GM13977 (cell line): ENCODE measurements at regions not wholly inside any gene's neighbourhood (a gene's known extent, or its start where the extent isn't known, plus 50 kb on each side); places are given as distances from the start of the nearest gene placed in this dataset.

Experiments used
- DNase-seq: peaks from one replicate; pipeline ENCODE4 v3.0.0; 2012; ENCODE audit warnings: low spot score
- CTCF ChIP-seq: IDR thresholded peaks from 2 replicates; pipeline ENCODE4 v1.5.1; 2012; ENCODE audit warnings: mild to moderate bottlenecking, control low read depth; ENCODE audit not compliant: insufficient read depth; ENCODE audit errors: extremely low read depth, missing control alignments
- in situ Hi-C: fragments of 300-500 bp; cut with MboI; formaldehyde crosslinking; loops from one replicate; pipeline ENCODE4 v1.12.0; 2022; ENCODE audit warnings: low sequenced_read_pairs, low pct_unique_long_range_greater_than_20kb, mixed read lengths, inconsistent platforms; ENCODE audit not compliant: unreplicated experiment

- in situ Hi-C loops = no loop called here
- TF ChIP-seq CTCF = no peak
- DNase-seq = no peak
Observed at GRCh38 chr5:130290219-130290618, 386.0 kb downstream of the CHSY3 start.

GRCh38 chr5:130289132-130290088 is 385.1 kb downstream of the CHSY3 start:
- DNase-seq = no peak
- no peak for TF ChIP-seq CTCF
- in situ Hi-C loops = no loop called here

GRCh38 chr5:130287438-130287837 is 383.2 kb downstream of the CHSY3 start:
- no peak for DNase-seq
- TF ChIP-seq CTCF = no peak
- in situ Hi-C loops = no loop called here

DNA sequence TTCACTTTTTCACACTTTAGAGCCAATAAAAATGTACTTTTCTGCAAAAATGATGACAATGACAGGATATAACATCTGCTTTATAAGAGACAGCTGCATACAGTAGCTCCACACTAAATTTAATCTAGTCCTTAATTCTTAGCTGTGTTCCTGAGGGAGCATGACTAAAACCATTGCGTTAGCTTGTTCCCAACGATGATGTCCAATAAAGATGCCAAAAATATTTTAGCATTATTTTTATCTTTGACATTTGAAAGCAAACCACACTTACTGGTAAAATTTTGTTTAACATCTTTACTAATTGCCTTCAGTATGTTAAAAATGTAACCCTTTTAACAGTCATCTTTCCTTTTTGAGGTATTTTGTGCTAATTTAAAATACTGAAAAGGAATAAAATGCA is 382.7 kb downstream of the CHSY3 start:
- DNase-seq = no peak
- in situ Hi-C loops = no loop called here
- no peak for TF ChIP-seq CTCF

- no peak for DNase-seq
- in situ Hi-C loops = no loop called here
- TF ChIP-seq CTCF = no peak
Observed at GRCh38 chr5:130282049-130282448, 377.8 kb downstream of the CHSY3 start.

DNA sequence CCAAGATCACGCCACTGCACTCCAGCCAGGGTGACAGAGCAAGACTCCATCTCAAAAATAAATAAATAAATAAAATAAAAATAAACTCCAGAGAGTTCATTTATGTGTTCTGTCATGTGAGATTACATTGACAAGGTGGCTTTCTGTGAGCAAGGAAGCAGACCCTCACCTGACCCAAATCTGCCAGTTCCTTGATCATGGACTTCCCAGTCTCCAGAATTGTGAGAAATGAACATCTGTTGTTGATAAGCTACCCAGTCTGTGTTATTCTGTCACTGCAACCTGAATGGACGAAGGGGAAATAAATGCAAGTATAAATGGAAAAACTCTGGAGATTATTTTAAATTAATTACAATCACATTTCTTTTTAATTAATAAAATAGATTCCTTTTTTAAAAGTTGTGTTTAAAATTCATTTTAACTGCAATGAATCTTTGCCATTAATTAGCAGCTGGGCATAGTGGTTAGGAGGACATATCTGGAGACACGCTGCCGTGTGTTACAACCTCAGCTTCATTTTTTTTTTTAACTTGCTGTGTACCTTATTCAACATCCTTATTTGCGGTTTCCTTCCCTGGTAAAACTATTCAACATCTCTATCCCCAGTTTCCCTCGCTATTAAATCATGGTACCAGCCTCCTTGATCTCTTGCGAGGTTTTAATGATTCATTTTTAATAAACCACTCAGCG is 376.4 kb downstream of the CHSY3 start:
- in situ Hi-C loops = no loop called here

More for the DNA sequence above, 376.4 kb downstream of the CHSY3 start:
- TF ChIP-seq CTCF = no peak
- DNase-seq = no peak
